ENCODE measurements at regions not wholly inside any gene's neighbourhood (a gene's known extent, or its start where the extent isn't known, plus 50 kb on each side); places are given as distances from the start of the nearest gene placed in this dataset.

GRCh38 chr14:61128382-61129167 lies 147.5 kb downstream of the SLC38A6 start:
- no peak for TF ChIP-seq EZH2phosphoT487 (IDR thresholded peaks at IDR 0.05; ENCODE audit: insufficient read depth, low read depth)
- TF ChIP-seq EZH2 (IDR thresholded peaks at IDR 0.05; ENCODE audit: insufficient read depth, poor library complexity, severe bottlenecking): no peak

All from GM23248 (cell line).